ENCODE measurements at regions not wholly inside any gene's neighbourhood (a gene's known extent, or its start where the extent isn't known, plus 50 kb on each side); places are given as distances from the start of the nearest gene placed in this dataset.

- no peak for DNase-seq
Observed at GRCh38 chr6:84415517-84415916, 188.1 kb upstream of the CEP162 start.

GRCh38 chr6:84415068-84415467 lies 187.6 kb upstream of the CEP162 start:
- DNase-seq, result no peak

DNA sequence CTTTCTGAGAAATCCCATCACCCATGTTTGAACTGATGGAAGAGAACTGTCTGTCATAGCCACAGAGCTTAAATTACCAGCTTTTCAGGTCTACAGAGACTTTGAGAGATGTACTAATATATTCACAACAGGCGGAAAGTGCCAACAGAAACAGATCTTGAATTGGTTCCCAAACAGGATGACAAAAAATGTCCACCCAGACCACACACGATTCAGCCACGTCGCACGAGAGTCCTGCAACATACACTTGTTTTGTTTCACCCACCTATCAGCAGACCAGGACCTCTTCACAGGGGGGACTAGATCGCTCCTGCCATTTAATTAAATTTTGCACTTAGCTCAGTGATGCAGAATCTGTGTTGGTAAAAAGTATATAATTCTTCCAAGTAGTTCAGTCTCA lies 187.1 kb upstream of the CEP162 start:
- no peak for DNase-seq

GRCh38 chr6:84411060-84411629 lies 183.7 kb upstream of the CEP162 start:
- DNase-seq, result peak; percentile 41

GRCh38 chr6:84409911-84410310 lies 182.5 kb upstream of the CEP162 start:
- DNase-seq, result no peak

GRCh38 chr6:84408028-84408427 lies 180.6 kb upstream of the CEP162 start:
- DNase-seq, result no peak

DNA sequence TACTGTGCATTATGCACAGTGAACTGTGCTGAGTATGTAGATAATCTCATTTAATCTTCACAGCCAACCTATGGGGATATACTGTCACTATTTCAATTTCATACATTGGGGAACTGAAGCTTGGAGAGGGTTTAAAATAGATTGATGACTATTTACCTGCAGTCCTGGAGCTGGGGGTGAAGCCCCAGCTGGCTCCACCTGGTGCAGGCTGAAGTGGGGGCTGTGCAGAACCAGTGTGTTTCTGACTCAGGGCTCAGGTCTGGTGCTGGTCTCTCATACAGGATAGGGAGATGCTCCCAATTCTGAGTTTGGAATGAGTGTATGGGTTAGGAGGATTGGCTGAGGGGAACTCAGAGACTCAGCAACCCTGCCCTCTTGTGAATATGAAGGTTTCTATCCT lies 176.1 kb upstream of the CEP162 start:
- no peak for DNase-seq

- DNase-seq, result no peak
Observed at GRCh38 chr6:84399003-84399402, 171.6 kb upstream of the CEP162 start.

DNA sequence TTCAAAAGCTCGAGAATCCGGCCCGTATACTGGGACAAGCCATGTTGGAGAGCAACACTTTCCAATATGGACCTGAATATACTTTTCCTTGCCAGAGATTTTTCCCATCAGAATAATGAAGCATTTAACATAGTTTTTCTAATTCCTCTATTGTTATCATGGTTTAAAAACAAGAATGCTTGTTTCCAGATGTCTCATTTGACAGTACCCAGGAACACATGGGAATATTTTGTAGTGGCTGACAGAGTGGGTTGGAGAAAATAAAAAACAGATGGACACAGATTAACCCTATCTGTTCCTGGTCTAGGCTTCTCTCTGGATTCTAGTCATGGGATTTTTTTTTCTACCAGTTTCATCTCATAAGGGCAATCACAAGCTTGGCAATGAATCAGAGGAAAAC lies 164.8 kb upstream of the CEP162 start:
- no peak for DNase-seq

- no peak for DNase-seq
Observed at GRCh38 chr6:84390851-84391250, 163.4 kb upstream of the CEP162 start.

DNA sequence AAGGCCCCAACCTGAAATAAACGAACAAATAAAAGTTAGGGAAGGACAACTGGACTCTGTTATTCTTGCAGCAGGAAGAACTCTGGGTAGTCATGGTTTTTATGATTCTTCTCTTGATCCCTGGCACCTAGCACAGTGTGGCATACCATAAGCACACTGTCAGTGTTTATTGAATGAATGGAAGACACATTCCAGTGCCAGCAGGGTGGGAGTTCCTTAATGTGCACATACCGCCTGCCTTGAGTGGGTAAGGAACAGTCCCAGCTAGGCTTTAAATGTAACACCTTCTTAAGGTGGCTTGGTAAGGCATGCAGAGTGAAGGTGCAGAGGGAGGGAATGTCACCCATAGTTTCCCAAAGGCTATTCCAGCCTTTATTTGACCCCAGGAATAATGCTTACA lies 162.9 kb upstream of the CEP162 start:
- no peak for DNase-seq

DNA sequence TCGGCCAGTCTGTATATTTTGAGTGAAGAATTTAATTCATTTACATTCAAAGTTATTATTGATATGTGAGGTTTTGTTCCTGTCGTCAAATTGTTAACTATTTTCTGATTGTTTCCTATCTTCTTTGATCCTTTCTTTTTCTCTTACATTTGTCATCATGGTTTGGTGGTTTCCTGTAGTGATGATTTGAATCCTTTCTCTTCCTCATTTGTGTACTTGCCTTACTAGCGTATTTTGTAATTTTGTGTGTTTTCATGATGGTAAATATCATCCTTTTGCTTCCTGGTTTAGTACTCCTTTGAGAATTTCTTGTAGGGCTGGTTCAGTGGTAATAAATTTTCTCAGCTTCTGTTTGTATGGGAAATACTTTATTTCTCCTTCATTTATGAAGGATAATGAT lies 151.7 kb upstream of the CEP162 start:
- no peak for DNase-seq

DNA sequence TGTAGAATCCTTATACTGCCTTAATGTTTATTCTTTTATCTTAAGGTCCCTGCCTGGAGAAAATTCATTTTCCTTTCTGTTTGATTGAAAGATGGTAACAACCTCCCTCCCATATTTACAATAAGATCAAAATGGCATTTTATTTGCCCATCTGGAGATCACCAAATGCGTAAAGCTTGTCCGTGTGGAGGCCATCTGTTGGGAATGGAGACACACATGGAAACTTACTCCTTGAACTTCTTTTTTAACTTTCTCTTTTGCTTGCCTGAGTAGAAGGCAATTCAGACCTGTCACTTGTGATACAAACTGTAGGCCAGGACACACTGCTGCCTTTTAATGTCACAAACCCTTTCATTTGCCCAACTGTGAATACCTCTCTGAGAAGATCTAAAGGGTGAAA lies 144.8 kb upstream of the CEP162 start:
- DNase-seq, result no peak

DNA sequence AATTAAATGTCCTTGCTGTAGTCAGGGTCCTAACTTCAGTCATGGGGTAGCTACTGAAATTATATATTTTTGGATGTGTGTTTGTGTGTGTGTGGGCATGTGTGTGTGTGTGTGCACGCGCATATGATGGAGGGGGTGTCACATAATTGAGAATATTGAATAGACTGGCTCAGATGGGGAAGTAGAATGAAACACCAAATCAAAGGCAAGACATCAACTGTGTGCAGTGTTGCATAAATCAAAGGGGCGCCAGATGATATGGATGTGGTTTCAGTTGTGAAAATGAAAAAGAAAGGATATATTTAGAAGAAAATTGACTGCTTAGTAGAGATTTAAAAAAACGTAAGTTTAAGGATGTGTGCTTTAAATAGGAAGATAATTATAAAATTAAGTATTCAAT lies 144.2 kb upstream of the CEP162 start:
- no peak for DNase-seq

DNA sequence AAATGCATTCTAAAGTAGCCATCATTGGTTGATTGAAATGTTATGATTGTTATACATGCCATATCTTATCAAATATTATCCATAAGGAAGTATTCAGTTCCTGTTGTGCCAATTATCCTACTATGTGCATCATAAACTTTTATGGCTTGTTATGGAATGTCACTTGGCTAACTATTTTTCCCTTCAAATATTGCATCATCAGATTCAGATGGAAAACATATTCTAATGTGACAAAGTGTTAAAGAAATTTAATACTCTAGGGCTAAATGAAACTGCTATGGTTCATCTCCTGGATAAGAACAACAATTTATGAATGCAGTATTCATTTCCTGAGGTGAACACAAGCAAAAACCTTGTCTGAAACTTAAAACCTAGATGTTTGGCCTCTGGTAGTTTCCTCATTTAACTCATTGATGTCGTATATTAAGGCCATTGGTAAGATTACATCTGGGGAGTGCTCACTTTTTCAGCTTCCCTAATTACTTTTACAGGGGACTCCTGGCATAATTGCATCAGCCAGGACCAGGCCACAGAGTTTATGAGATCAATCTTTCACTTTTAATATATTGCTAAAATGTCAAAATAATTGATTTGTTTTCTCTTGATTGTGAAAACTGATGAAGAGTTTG lies 134.9 kb upstream of the CEP162 start:
- DNase-seq, result no peak

- no peak for DNase-seq
Observed at GRCh38 chr6:84361372-84362192, 134.1 kb upstream of the CEP162 start.

GRCh38 chr6:84360039-84360438 lies 132.6 kb upstream of the CEP162 start:
- DNase-seq, result no peak

DNA sequence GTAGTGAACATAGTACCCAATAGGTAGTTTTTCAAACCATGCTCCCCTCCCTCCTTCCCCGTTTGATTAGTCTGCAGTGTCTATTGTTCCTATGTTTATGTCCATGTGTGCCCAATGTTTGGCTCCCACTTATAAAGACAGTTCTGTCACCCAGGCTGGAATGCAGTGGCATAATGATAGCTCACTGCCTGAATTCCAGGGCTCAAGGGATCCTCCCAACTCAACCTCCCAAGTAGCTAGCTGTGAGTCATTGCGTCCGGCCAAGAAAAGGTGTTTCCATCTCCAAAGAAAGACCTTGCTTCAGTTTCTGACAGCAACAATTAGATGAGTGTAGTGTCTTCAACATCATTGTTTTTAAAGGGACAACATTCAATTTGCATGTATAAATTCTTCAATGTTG lies 131.1 kb upstream of the CEP162 start:
- DNase-seq, result no peak

DNA sequence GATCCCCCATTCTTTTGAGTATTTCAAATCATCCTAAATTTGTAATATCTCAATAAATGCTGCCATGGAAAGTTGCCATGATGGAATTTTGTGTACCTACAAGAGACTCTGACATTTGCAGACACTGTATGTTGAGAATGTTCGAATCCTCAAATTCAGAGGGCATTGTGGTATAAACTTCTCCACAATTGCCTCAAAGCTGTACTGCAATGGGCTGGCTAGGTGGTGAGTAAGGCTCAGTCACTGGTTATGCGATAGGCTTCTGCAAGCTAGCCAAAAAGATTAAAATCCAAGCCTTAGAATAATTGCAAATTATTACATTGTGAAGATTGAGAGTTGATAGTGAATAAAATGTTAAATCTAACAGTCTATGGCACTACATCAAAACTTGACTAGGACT lies 130.2 kb upstream of the CEP162 start:
- no peak for DNase-seq

DNA sequence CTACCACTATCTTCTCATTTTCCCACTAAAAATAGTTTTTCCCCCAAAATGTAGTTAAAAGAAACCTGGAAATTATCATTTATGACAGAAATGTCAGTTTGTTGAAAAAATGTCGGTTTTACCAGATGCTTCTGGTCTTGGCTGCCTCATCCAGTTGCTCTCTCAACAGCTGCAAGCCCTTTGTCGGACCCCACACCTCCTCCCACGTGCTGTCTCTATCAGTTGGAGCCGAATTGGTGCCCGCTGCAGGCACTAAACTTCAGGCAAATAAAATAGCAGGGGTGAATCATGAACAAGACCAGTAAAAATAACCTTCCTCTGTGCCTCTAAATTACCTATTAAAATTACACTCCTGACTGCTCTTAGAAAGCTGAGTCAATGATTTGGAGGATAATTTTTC lies 129.5 kb upstream of the CEP162 start:
- DNase-seq, result no peak

DNA sequence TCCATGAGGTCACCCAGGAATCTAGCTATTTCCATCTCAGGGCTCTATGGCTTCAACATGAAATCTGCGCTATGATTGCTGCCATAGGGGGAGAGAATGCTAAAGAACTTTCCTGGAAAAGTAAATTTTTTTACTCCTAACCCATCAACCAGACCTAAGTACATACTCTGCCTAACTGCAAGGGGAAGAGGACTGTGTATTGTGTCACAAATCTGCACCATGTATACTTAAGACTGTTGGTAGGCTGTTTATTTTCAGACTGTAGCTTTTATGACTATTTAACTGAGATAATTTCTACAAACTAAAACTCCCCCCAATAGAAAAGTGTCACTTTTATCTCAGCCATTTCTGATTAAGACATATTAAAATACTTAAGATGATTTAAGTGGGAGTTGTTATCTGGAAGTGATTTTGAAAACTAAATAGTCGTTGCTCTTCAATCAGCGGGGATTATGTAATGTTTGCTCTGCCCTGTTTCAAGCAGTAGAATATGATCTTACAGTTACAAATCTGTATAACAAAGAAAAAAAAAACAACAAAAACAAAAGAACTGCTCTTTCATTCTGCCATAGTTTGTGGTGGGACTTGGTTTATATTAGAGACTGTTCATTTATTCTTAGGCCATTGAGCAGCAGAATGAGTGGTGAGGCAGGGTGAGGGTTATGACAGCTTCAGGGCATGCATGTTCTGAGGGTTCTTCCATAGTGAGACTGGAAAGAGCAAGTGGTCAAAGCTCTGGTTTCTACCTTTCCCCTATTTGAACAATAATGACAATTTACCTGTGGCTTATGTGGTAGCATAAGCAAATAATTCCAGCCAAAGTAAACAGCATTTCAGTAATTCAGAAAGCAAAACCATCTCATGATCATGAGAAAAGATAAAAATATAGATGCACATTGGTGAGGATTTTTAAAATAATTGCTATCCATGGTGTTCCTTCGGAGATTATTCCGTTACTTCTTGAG lies 126.3 kb upstream of the CEP162 start:
- DNase-seq, result no peak

- DNase-seq, result no peak
Observed at GRCh38 chr6:84350397-84350796, 123.0 kb upstream of the CEP162 start.

DNA sequence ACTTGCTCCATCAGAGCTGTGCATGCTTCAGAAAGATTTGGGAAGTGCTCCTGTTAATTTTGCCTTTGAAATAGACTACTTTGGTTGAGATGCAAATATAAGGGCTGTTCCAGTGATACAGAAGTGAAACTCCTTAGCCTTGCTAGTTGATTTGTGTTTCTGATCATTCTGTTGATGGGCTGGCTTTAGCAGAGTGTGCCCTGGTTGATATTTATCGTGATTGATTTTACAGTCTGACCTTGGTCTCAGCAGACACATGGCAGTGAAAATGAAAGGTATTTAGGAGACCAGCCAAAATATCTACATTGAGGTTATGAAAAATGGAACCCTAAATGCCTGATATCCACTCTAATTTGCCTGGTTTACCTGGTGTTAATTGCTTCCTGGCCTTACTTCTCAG lies 122.1 kb upstream of the CEP162 start:
- DNase-seq, result no peak
